Ishikawa (cell line): ENCODE measurements at regions not wholly inside any gene's neighbourhood (a gene's known extent, or its start where the extent isn't known, plus 50 kb on each side); places are given as distances from the start of the nearest gene placed in this dataset.

Source experiments
- EGR1 ChIP-seq: IDR thresholded peaks from 2 replicates; pipeline ENCODE4 v1.6.1; 2012
- RAD21 ChIP-seq: IDR thresholded peaks from 2 replicates; pipeline ENCODE4 v1.6.1; 2012; ENCODE audit warnings: low read depth
- REST ChIP-seq: IDR thresholded peaks from 2 replicates; pipeline ENCODE4 v1.6.1; 2012; ENCODE audit warnings: low read depth, mild to moderate bottlenecking
- TCF12 ChIP-seq: IDR thresholded peaks from 2 replicates; pipeline ENCODE4 v1.6.1; 2012; ENCODE audit warnings: low read depth
- YY1 ChIP-seq: IDR thresholded peaks from 2 replicates; pipeline ENCODE4 v1.6.1; 2012; ENCODE audit warnings: low read depth

- TF ChIP-seq YY1 (no peak), EGR1 (no peak), TCF12 (no peak), RAD21 (no peak), REST (no peak)
These were observed 110.2 kb downstream of the MATN1 start for GRCh38 chr1:30613188-30613587.
